ENCODE measurements at regions not wholly inside any gene's neighbourhood (a gene's known extent, or its start where the extent isn't known, plus 50 kb on each side); places are given as distances from the start of the nearest gene placed in this dataset.

DNA sequence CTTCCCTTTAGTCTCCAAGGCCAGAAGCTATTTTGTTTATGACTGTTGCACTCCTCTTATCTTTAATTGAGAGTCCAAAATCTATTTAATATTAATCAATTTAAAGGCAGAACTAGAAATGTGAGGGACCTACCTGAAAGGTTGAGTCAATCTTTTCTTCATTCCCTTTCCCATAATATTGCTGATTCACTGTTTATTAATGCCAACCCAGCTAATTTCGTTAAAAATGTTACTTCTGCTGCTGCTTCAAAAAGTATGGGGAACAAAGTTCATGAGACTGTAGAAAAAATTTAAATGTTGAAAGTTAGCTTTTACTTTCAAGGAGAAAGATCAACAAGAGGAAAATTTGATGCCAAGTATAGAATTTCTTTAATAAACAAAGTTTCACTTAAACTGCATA, 365.3 kb downstream of the TENT5A start:
- Histone ChIP-seq H3K9ac (replicated peaks in 1 of 4; ENCODE audit: extremely low read depth in 1 of 4, low read depth in 3 of 4, low read length in 3 of 4) (no peak overlapping the region), H3K4me1 (replicated peaks in 1 of 4; ENCODE audit: control insufficient read depth in 3 of 4, insufficient read depth in 4 of 4, low read length in 3 of 4) (no peaks in the 10 kb centered on the region), H4K5ac (ENCODE audit: insufficient read length, low read depth, low read length) (no peak overlapping the region), H2BK15ac (ENCODE audit: low read length) (no peak overlapping the region), H3K14ac (ENCODE audit: insufficient read length) (no peak overlapping the region), H3K18ac (ENCODE audit: extremely low read depth, low read length) (no peak overlapping the region), H3K79me1 (ENCODE audit: low read depth, low read length) (no peaks in the 10 kb centered on the region), H3K79me2 (ENCODE audit: control insufficient read depth in 1 of 2, insufficient read depth in 2 of 2, low read length in 2 of 2) (no peaks in the 10 kb centered on the region), H2BK120ac (replicated peaks; ENCODE audit: low read depth, low read length) (no peak overlapping the region), H3K23ac (ENCODE audit: insufficient read length) (no peak overlapping the region), H3K27ac (ENCODE audit: low read depth, low read length) (no peak overlapping the region), H2BK5ac (ENCODE audit: low read depth, low read length) (no peak overlapping the region), H3K36me3 (ENCODE audit: control insufficient read depth in 2 of 4, insufficient read depth in 4 of 4, low read length in 3 of 4) (no peaks in the 10 kb centered on the region), H3K27me3 (replicated peaks in 1 of 4; ENCODE audit: control insufficient read depth in 3 of 4, extremely low read depth in 1 of 4, insufficient read depth in 3 of 4, low read length in 3 of 4) (no peaks in the 10 kb centered on the region), H3K56ac (replicated peaks; ENCODE audit: insufficient read length, low read depth, low read length) (no peak overlapping the region), H2BK12ac (ENCODE audit: low read depth, low read length) (no peak overlapping the region), H4K8ac (ENCODE audit: extremely low read depth, insufficient read depth, low read length) (no peak overlapping the region), H3K9me3 (ENCODE audit: insufficient read depth in 2 of 2, low read depth in 1 of 2, low read length in 1 of 2) (peaks cover 5 to 6% of the 10 kb centered on the region in 2 experiments; a peak in 3 of 4 replicates), H2AFZ (ENCODE audit: low read length) (no peak overlapping the region), H3K4ac (replicated peaks; ENCODE audit: insufficient read length, low read depth, low read length) (no peak overlapping the region), H3K23me2 (ENCODE audit: low read depth, low read length) (no peaks in the 10 kb centered on the region), H2BK20ac (ENCODE audit: low read length) (no peak overlapping the region), H3K4me2 (ENCODE audit: insufficient read depth in 1 of 2, low read depth in 2 of 2, low read length in 2 of 2) (no peak overlapping the region), H4K20me1 (replicated peaks in 1 of 2; ENCODE audit: control insufficient read depth in 1 of 2, insufficient read depth in 2 of 2, low read length in 2 of 2) (no peaks in the 10 kb centered on the region), H4K91ac (replicated peaks; ENCODE audit: insufficient read length, low read length) (no peak overlapping the region), H2AK5ac (ENCODE audit: low read depth, low read length) (no peak overlapping the region), H3K4me3 (ENCODE audit: extremely low read depth in 1 of 4, insufficient read depth in 2 of 4, low read depth in 3 of 4, low read length in 4 of 4) (no peak overlapping the region)
- ChIA-PET POLR2A (ENCODE audit: partially characterized antibody) (no interaction called here), CTCF (ENCODE audit: partially characterized antibody) (no interaction called here)
- WGBS, 2 experiments (ENCODE audit: extremely low coverage in 1 of 2, insufficient coverage in 1 of 2, insufficient read length in 1 of 2, insufficient replicate concordance in 2 of 2, low coverage in 1 of 2, low lambda C conversion rate in 2 of 2, missing lambda C conversion rate in 1 of 2): 94% methylated on average over 1 of the region's 1 CpG; no CpG with 5 or more reads in 1 of the 2 experiments
- FAIRE-seq (no peak), DNase-seq (ENCODE audit: low read depth in 1 of 2, low spot score in 2 of 2) (no peak)
- TF ChIP-seq, protein P1, sequence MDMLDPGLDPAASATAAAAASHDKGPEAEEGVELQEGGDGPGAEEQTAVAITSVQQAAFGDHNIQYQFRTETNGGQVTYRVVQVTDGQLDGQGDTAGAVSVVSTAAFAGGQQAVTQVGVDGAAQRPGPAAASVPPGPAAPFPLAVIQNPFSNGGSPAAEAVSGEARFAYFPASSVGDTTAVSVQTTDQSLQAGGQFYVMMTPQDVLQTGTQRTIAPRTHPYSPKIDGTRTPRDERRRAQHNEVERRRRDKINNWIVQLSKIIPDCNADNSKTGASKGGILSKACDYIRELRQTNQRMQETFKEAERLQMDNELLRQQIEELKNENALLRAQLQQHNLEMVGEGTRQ (IDR thresholded peaks at IDR 0.05; ENCODE audit: low read length): no peak
- TF ChIP-seq ZNF274 (IDR thresholded peaks at IDR 0.05; ENCODE audit: borderline replicate concordance, extremely low read depth, low read length) (no peak), CBX8 (IDR thresholded peaks at IDR 0.05; ENCODE audit: borderline replicate concordance, low read depth, low read length) (no peak), POLR2AphosphoS5 (IDR thresholded peaks at IDR 0.05; ENCODE audit: low read depth, low read length) (no peak), GABPA (IDR thresholded peaks at IDR 0.05; ENCODE audit: borderline replicate concordance, insufficient read depth, low read length) (no peak), RXRA (IDR thresholded peaks at IDR 0.05; ENCODE audit: insufficient read depth, low read depth, low read length) (no peak), MAFK (IDR thresholded peaks at IDR 0.05; ENCODE audit: low read depth, low read length) (no peak; the same call in 1 of the 2 replicates), CHD1 (IDR thresholded peaks at IDR 0.05; ENCODE audit: low read depth, low read length) (no peak), FOSL1 (IDR thresholded peaks at IDR 0.05; ENCODE audit: insufficient read depth, low read depth, low read length) (no peak), SUZ12 (IDR thresholded peaks at IDR 0.05; ENCODE audit: low read length) (no peak), CBX5 (IDR thresholded peaks at IDR 0.05; ENCODE audit: low read depth, low read length) (no peak)
- TF ChIP-seq, protein P2, sequence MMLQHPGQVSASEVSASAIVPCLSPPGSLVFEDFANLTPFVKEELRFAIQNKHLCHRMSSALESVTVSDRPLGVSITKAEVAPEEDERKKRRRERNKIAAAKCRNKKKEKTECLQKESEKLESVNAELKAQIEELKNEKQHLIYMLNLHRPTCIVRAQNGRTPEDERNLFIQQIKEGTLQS (IDR thresholded peaks at IDR 0.05; ENCODE audit: insufficient read depth, low read depth, low read length): no peak
- TF ChIP-seq, protein P3, sequence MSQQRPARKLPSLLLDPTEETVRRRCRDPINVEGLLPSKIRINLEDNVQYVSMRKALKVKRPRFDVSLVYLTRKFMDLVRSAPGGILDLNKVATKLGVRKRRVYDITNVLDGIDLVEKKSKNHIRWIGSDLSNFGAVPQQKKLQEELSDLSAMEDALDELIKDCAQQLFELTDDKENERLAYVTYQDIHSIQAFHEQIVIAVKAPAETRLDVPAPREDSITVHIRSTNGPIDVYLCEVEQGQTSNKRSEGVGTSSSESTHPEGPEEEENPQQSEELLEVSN (IDR thresholded peaks at IDR 0.05): no peak

Data from H1 (cell line).